Liver (tissue), 8 donors: ENCODE measurements at regions not wholly inside any gene's neighbourhood (a gene's known extent, or its start where the extent isn't known, plus 50 kb on each side); places are given as distances from the start of the nearest gene placed in this dataset.

Source experiments
- DNase-seq: peaks from one replicate; pipeline ENCODE4 v3.0.0-alpha.2; 2017; ENCODE audit warnings: low spot score
- H3K27ac ChIP-seq, 2 donors: one replicate each; pipeline ENCODE4 v1.7.0; 2013; ENCODE audit warnings: inconsistent platforms in 2 of 2, low read length in 2 of 2, control low read depth in 1 of 2, low read depth in 1 of 2, mild to moderate bottlenecking in 1 of 2
- H3K27me3 ChIP-seq, 4 donors: one replicate each; pipeline versions ENCODE4 v1.6.1 to v1.7.0; 2013; ENCODE audit warnings: low read length in 3 of 4, inconsistent platforms in 1 of 4, mild to moderate bottlenecking in 1 of 4, moderate library complexity in 1 of 4; ENCODE audit not compliant: control insufficient read depth in 4 of 4, insufficient read depth in 4 of 4
- H3K36me3 ChIP-seq, 4 donors: one replicate each; pipeline versions ENCODE4 v1.6.1 to v1.7.0; 2013; ENCODE audit warnings: low read length in 3 of 4, mild to moderate bottlenecking in 3 of 4, low read depth in 1 of 4, moderate library complexity in 1 of 4; ENCODE audit not compliant: control insufficient read depth in 4 of 4, insufficient read depth in 3 of 4
- H3K4me1 ChIP-seq, 4 donors: one replicate each; pipeline versions ENCODE4 v1.6.1 to v1.7.0; 2013; ENCODE audit warnings: low read length in 3 of 4, mild to moderate bottlenecking in 3 of 4, moderate library complexity in 1 of 4; ENCODE audit not compliant: control insufficient read depth in 4 of 4, insufficient read depth in 4 of 4
- H3K4me3 ChIP-seq, 3 donors: one replicate each; pipeline versions ENCODE4 v1.6.1 to v1.7.0; 2013; ENCODE audit warnings: low read length in 3 of 3, control low read depth in 1 of 3, low read depth in 1 of 3, mild to moderate bottlenecking in 1 of 3
- H3K9ac ChIP-seq, 2 donors: one replicate each; pipeline ENCODE4 v1.7.0; 2013; ENCODE audit warnings: low read length in 2 of 2, mild to moderate bottlenecking in 2 of 2, moderate library complexity in 2 of 2, control low read depth in 1 of 2, low read depth in 1 of 2
- H3K9me3 ChIP-seq, 4 donors: one replicate each; pipeline versions ENCODE4 v1.6.1 to v1.7.0; 2013; ENCODE audit warnings: low read length in 3 of 4; ENCODE audit not compliant: control insufficient read depth in 4 of 4
- ATF3 ChIP-seq: IDR thresholded peaks from 2 replicates; pipeline ENCODE4 v1.6.1; 2016; ENCODE audit warnings: antibody characterized with exemption
- CTCF ChIP-seq: fragments of 150-350 bp; IDR thresholded peaks from 2 replicates; pipeline ENCODE4 v1.5.1; 2017; ENCODE audit warnings: improper control_type of control experiment, low read depth, low read length; ENCODE audit not compliant: missing input control
- EGR1 ChIP-seq, 2 donors: IDR thresholded peaks; 2 replicates each; pipeline ENCODE4 v1.6.1; 2016 to 2018; ENCODE audit warnings: antibody characterized with exemption in 2 of 2, low read depth in 2 of 2
- FOXA1 ChIP-seq: IDR thresholded peaks from 2 replicates; pipeline ENCODE4 v1.6.1; 2016; ENCODE audit warnings: antibody characterized with exemption
- FOXA2 ChIP-seq: IDR thresholded peaks from 2 replicates; pipeline ENCODE4 v1.6.1; 2016; ENCODE audit warnings: antibody characterized with exemption
- GABPA ChIP-seq, 2 donors: IDR thresholded peaks in 1 of 2; conservative IDR thresholded peaks in 1 of 2; 2 replicates each; pipeline ENCODE4 v1.6.1; 2016; ENCODE audit warnings: antibody characterized with exemption in 2 of 2, mild to moderate bottlenecking in 1 of 2, moderate library complexity in 1 of 2
- HNF4G ChIP-seq: IDR thresholded peaks from 2 replicates; pipeline ENCODE4 v1.6.1; 2016; ENCODE audit warnings: antibody characterized with exemption
- MAX ChIP-seq: IDR thresholded peaks from 2 replicates; pipeline ENCODE4 v1.6.1; 2016; ENCODE audit warnings: antibody characterized with exemption
- NR2F2 ChIP-seq: IDR thresholded peaks from 2 replicates; pipeline ENCODE4 v1.6.1; 2016; ENCODE audit warnings: antibody characterized with exemption
- RAD21 ChIP-seq, 2 donors: IDR thresholded peaks; 2 replicates each; pipeline ENCODE4 v1.6.1; 2016; ENCODE audit warnings: antibody characterized with exemption in 2 of 2, mild to moderate bottlenecking in 2 of 2
- REST ChIP-seq: IDR thresholded peaks from 2 replicates; pipeline ENCODE4 v1.6.1; 2016; ENCODE audit warnings: antibody characterized with exemption, mild to moderate bottlenecking
- RXRA ChIP-seq, 2 donors: IDR thresholded peaks; 2 replicates each; pipeline ENCODE4 v1.6.1; 2017 to 2018; ENCODE audit warnings: antibody characterized with exemption in 2 of 2, mild to moderate bottlenecking in 1 of 2
- SP1 ChIP-seq: IDR thresholded peaks from 2 replicates; pipeline ENCODE4 v1.6.1; 2018; ENCODE audit warnings: antibody characterized with exemption, mild to moderate bottlenecking
- TAF1 ChIP-seq: conservative IDR thresholded peaks from 2 replicates; pipeline ENCODE4 v1.6.1; 2016; ENCODE audit warnings: antibody characterized with exemption, mild to moderate bottlenecking
- YY1 ChIP-seq: IDR thresholded peaks from 2 replicates; pipeline ENCODE4 v1.6.1; 2016; ENCODE audit warnings: antibody characterized with exemption, mild to moderate bottlenecking
- ZBTB33 ChIP-seq: IDR thresholded peaks from 2 replicates; pipeline ENCODE4 v1.6.1; 2016; ENCODE audit warnings: antibody characterized with exemption
- WGBS: extraction: QIAGEN DNeasy Blood & Tissue Kit; methylation state at CpG from one replicate; pipeline ENCODE4 v1.1.7; 2013; 5-methylcytosine and 5-hydroxymethylcytosine counted together
- donor health status: healthy.
- donor health status: healthy.
- donor health status: healthy.
- donor health status: healthy.
- donor health status: healthy.

GRCh38 chr18:55838841-55839240 lies 250.8 kb upstream of the TCF4 start:
- H3K27ac ChIP-seq = no peak overlapping the region
- WGBS = 87% methylated on average over 3 of the region's 3 CpGs
- TF ChIP-seq CTCF (no peak), ATF3 (no peak), ZBTB33 (no peak), RAD21 (IDR thresholded peaks at IDR 0.05) (no peak), MAX (no peak), HNF4G (no peak)
- H3K36me3 ChIP-seq = no peaks in the 10 kb centered on the region
- peak overlapping the region in 1 of 3 donors; percentile 6 for H3K4me3 ChIP-seq
- H3K27me3 ChIP-seq = no peaks in the 10 kb centered on the region
- H3K9ac ChIP-seq = no peak overlapping the region
- no peak for DNase-seq
- H3K9me3 ChIP-seq = peaks cover 0 to 10% (median 0%) of the 10 kb centered on the region in 4 donors
- H3K4me1 ChIP-seq = no peaks in the 10 kb centered on the region

- no peaks in the 10 kb centered on the region for H3K36me3 ChIP-seq
- no peak overlapping the region for H3K4me3 ChIP-seq
- H3K9me3 ChIP-seq = peaks cover 0 to 10% (median 0%) of the 10 kb centered on the region in 4 donors
- H3K4me1 ChIP-seq = no peaks in the 10 kb centered on the region
- H3K9ac ChIP-seq = no peak overlapping the region
- DNase-seq = no peak
- TF ChIP-seq ATF3 (no peak), REST (no peak), NR2F2 (no peak), YY1 (no peak), MAX (no peak), SP1 (no peak), FOXA1 (no peak), TAF1 (no peak), RXRA (IDR thresholded peaks at IDR 0.05) (no peak), EGR1 (IDR thresholded peaks at IDR 0.05; ENCODE audit: low read depth in 2 of 2) (no peak), RAD21 (IDR thresholded peaks at IDR 0.05) (no peak), ZBTB33 (no peak), FOXA2 (no peak), GABPA (IDR thresholded peaks at IDR 0.05 in 1 of 2, conservative IDR thresholded peaks at IDR 0.05 in 1 of 2) (no peak), HNF4G (no peak)
- 88% methylated on average over 6 of the region's 6 CpGs for WGBS
- no peak overlapping the region for H3K27ac ChIP-seq
- H3K27me3 ChIP-seq = no peaks in the 10 kb centered on the region
Observed at GRCh38 chr18:55838319-55838718, 250.3 kb upstream of the TCF4 start.
